ENCODE measurements at regions not wholly inside any gene's neighbourhood (a gene's known extent, or its start where the extent isn't known, plus 50 kb on each side); places are given as distances from the start of the nearest gene placed in this dataset.

DNA sequence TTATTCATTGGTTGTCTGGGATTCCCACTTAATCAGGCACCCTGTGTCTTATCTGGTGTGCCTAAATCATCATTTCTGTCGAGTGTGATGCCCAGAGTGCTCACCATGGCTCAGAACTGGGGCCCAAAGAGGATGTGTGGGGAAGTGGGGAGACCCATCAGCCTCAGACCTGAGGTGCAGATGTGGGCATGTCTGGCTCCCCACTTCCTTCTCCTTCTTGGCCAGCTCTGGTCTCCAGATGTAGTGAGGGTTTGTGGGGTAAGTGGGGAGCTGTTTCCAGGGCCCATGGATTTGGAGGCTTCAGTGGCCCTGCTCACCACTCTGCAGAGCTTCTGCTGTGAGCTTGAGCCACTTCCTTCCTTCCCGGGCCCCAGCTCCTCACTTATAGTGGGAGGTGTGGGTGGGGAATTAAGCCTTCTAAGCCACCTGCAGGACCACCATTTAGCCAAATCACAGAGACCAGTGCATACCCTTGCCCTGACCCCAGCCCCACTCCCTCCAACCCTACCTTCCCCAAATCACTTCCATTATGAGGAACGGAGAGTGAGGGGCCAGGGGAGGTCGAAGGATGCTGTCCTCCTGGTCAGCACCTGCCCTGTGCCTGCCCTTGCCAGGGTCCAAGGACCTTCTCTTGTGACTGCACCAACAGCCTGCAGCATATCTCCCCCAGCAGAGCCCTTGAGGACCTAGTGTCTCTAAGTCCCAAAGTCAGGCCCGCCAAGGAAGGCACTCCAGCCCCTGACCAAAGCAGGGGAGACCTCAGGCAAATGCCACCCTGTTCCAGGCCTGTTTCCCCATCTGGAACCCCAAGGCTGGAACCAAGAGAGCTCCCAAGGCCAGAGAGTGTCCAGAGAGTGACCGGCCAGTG is 278.2 kb upstream of the RTL1 start:
- Histone ChIP-seq H3K36me3 (ENCODE audit: control insufficient read depth, insufficient read depth, low read length) (no peaks in the 10 kb centered on the region), H3K4me3 (replicated peaks; ENCODE audit: low read depth, low read length) (no peak overlapping the region), H3K27me3 (replicated peaks; ENCODE audit: control insufficient read depth, insufficient read depth, low read length) (no peaks in the 10 kb centered on the region)
- TF ChIP-seq CTCF (IDR thresholded peaks at IDR 0.05; ENCODE audit: insufficient read depth, low read length, poor library complexity, severe bottlenecking) = no peak
- no peak for DNase-seq (ENCODE audit: extremely low read depth, insufficient read length)

- no peak overlapping the region for H3K4me3 ChIP-seq (replicated peaks; ENCODE audit: low read depth, low read length)
- TF ChIP-seq CTCF (IDR thresholded peaks at IDR 0.05; ENCODE audit: insufficient read depth, low read length, poor library complexity, severe bottlenecking) = no peak
- H3K36me3 ChIP-seq (ENCODE audit: control insufficient read depth, insufficient read depth, low read length) = no peaks in the 10 kb centered on the region
- no peaks in the 10 kb centered on the region for H3K27me3 ChIP-seq (replicated peaks; ENCODE audit: control insufficient read depth, insufficient read depth, low read length)
- DNase-seq (ENCODE audit: extremely low read depth, insufficient read length) = no peak
Observed at GRCh38 chr14:101182476-101182875, 279.0 kb upstream of the RTL1 start.

DNA sequence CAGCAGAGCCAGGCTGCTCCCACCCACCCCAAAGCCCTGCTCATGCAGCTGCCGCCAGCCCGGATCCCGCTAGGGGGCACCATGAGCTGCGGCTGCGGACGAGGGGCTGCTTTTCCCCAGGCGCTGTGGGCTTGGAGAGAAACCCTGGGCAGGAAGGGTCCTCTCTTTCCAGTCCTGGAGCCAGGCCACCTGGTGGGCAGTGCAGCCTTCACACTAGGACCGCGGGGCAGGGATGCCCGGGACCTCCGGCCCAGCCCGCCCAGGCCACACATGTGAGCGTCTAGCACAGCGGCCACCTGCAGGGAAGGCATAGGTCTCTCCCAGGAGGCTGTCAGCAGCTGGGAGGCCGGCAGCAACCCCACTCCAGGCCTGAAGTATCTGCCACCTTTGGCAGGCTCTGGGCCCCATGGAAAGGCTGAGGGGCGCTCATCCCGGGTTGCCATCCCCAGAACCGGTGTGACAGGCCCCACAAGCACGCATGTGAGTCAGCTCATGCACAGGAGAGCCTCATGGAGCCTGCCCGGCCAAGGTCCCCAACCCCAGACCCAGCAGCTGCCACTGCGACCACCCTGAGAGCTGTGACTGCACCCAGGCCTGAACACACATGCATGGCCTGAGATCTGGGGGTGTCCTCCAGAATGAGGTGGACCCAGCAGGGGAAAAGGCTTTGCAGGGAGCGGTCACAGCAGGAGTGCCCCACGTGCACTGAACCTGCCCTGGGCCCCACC is 280.0 kb upstream of the RTL1 start:
- no peak for DNase-seq (ENCODE audit: extremely low read depth, insufficient read length)
- no peak overlapping the region for H3K4me3 ChIP-seq (replicated peaks; ENCODE audit: low read depth, low read length)
- no peak for TF ChIP-seq CTCF (IDR thresholded peaks at IDR 0.05; ENCODE audit: insufficient read depth, low read length, poor library complexity, severe bottlenecking)
- no peaks in the 10 kb centered on the region for H3K36me3 ChIP-seq (ENCODE audit: control insufficient read depth, insufficient read depth, low read length)
- H3K27me3 ChIP-seq (replicated peaks; ENCODE audit: control insufficient read depth, insufficient read depth, low read length) = no peaks in the 10 kb centered on the region

GRCh38 chr14:101184104-101184455 is 280.6 kb upstream of the RTL1 start:
- no peak for DNase-seq (ENCODE audit: extremely low read depth, insufficient read length)
- H3K4me3 ChIP-seq (replicated peaks; ENCODE audit: low read depth, low read length) = no peak overlapping the region
- H3K27me3 ChIP-seq (replicated peaks; ENCODE audit: control insufficient read depth, insufficient read depth, low read length) = no peaks in the 10 kb centered on the region
- H3K36me3 ChIP-seq (ENCODE audit: control insufficient read depth, insufficient read depth, low read length) = no peaks in the 10 kb centered on the region
- TF ChIP-seq CTCF (IDR thresholded peaks at IDR 0.05; ENCODE audit: insufficient read depth, low read length, poor library complexity, severe bottlenecking) = no peak

DNA sequence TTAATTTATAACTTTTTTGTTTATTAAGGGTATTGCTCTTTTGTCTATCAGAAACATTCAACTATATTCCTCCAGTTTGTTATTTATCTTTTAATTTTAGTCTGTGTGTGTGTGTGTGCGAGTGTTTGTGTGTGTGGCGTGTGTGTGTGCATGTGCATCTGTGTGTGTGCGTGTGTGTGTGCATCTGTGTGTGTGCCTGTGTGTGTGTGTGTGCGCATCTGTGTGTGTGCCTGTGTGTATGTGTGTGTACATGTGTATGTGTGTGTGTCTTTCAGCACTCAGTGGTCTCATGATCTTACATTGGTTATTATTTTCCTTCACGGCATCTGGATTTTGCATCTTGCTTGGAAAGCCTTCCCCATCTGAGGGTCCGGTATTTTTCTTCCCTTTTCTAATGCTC is 281.1 kb upstream of the RTL1 start:
- Histone ChIP-seq H3K36me3 (ENCODE audit: control insufficient read depth, insufficient read depth, low read length) (no peaks in the 10 kb centered on the region), H3K4me3 (replicated peaks; ENCODE audit: low read depth, low read length) (no peak overlapping the region), H3K27me3 (replicated peaks; ENCODE audit: control insufficient read depth, insufficient read depth, low read length) (no peaks in the 10 kb centered on the region)
- DNase-seq (ENCODE audit: extremely low read depth, insufficient read length) = no peak
- no peak for TF ChIP-seq CTCF (IDR thresholded peaks at IDR 0.05; ENCODE audit: insufficient read depth, low read length, poor library complexity, severe bottlenecking)
